HG02973 (cell line): ENCODE measurements at regions not wholly inside any gene's neighbourhood (a gene's known extent, or its start where the extent isn't known, plus 50 kb on each side); places are given as distances from the start of the nearest gene placed in this dataset.
"Not testable (repeated sequence)": the region's sequence is repeated elsewhere in the genome, so short reads cannot be mapped to it uniquely, and the experiment has no call there.

Experiments
- ATAC-seq: cut with Tn5 transposase; IDR thresholded peaks from one replicate; pipeline ENCODE4 v1.9.1; 2021; ENCODE audit warnings: moderate library complexity; ENCODE audit not compliant: unreplicated experiment

DNA sequence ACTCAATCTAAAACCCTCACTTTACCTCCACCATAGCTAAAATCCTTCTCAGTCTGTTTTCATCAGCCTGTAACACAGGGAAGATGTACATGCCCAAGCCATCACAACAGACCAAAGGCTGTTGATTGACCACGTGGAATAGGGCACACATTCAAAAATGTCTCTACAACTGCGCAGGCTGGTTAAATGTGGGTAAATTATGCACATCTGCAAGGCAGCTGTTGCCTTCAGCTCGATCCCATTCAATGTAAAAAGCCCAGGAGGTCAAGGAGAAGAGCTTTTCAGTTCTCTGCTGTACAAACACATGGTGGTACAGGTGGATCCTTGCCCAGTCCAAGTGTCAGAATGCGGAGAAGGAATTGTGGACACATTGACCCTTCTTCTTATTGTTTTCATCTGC is 354.0 kb downstream of the FLRT2 start:
- no peak for ATAC-seq

DNA sequence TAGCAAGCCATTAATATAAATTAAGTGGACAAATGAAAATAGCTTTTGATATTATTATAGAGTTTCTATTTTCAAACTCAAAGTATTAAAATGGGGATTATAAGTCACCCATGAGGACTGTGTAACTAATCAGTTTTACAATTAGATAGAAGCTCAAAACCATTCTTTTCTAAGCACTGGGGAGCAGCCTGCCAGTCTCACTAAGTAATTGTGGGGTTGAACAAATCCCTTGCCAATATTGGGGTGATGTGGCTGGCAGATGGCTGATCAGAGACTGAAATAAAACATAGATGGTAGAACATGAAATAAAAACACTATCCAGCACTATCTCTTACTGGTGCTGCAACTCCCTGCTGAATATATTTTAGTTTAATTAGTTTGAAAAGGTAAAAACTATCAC is 353.2 kb downstream of the FLRT2 start:
- ATAC-seq: no peak

DNA sequence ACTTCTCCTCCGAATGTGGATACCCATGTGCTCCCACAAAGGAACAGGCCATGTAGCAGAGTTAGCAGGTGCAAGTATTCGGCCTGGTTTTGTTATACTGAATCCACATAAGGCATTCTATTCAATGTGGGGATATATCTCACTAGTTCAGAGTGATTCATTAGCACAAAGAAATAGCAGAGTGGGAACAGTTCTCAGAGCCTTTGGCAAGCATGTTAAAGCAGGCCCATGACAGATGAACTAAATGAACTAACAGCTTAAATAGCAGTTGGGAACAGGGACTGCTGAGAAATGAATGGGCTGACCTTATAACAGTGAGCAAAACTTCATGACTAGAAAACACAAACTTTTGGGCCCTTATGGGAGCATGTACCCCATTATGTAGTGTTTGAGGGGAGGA is 352.0 kb downstream of the FLRT2 start:
- no peak for ATAC-seq

DNA sequence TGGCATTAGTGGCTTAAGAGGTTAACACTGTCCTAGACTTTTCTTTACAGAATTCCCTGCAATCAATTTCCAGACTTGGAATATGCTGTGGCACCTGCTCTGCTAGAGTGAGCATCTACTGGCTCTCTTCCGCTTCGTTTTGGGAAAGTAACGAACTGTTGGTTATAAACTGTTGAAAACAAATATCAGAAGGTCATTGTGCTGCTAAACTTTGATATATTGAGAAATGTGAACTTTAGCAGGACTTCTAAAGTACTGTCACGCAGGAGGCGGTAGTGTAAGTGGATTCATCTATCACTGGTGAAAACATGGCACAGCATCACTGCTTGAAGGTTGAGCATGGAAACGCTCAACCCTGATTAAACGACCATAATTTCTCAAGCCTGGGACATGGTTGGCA is 348.9 kb downstream of the FLRT2 start:
- no peak for ATAC-seq

DNA sequence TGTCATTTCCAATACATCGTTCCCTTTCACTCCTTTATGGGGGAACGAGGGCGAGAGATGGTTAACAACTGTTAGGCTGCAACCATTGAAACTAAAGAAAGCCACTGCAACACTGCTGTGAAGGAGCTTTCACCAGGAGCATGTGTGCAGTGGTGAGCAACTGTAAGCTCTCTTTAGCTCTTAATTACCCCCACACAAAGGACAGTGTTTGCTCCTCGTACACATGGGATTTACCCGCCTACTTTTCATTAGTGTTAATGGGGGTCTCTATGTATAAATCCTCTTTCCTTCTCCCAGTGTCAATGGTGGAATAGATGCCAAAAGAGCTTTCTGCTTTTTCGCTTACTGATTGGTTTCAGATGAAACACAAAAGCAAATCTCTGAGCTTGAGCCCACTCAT is 343.1 kb downstream of the FLRT2 start:
- no peak for ATAC-seq

DNA sequence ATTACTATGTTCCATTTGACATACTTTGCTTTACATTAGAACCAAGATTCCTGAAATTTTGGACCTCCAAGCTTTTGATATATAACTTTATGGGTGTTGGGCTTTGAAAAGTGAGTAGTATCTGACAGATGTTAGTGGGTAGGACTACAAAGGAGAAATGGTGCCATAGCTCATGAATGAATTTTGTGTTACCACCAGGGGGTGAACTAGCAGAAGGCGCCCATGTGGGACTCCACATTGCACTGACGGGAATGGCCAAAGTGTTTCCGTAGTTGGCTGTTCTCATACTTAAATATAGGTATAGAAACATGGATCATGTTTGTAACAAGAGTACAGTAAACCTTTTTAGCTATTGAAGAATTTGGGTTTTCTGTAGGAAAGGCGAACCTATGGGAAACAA is 337.5 kb downstream of the FLRT2 start:
- no peak for ATAC-seq

DNA sequence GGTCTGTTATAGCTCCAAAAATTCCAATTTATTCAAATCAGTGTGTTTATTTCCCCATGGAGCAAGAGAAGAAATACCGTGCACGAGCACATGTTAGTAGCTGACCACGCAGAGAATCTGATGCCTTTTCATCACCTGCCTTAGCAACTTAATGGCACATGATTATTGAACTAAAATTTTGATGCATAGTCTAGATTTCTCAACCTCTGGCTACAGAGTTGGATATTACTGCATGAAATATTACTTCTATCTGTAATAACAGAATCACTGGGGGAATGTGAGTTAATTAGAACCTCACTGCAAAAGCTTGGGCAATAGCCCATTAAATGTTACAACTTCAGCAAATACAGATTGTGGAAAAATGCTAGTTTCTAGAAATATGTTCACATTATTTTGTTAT is 335.8 kb downstream of the FLRT2 start:
- ATAC-seq: no peak

DNA sequence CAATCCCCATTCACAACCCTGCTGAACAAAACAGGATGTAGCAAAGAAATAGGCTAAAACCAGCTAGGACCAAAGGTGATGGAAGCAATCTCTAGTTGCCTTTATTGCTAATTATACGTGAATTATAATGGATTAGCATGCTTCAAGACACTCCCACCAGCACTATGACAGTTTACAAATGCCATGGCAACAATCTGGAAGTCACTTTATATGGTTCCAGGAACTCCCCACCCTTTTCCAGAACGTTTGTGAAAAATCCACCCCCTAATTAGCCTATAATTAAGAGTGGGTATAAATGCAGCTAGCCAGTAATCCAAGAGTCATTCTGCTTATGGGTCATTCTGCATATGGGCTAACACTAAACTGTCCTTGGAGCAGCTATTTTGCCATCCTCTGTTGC is 328.7 kb downstream of the FLRT2 start:
- no peak for ATAC-seq

DNA sequence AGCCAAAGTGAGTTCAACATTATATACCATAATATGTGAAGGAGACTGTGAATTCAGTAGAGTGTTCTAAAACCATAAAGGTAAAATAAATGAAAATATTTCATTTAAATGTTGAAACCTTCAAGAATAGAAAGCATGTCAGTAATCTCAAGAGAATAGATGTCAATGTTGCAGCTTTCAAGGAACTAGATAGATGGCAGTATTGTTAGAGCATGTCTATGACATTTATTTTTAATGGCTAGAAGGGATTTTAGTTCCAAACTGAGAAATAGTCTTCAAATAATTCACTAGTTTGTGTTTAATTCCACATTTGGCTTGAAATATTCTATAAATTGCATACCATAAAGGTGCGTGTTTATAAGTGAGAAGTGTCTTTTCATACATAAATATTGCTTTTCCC is 326.5 kb downstream of the FLRT2 start:
- no peak for ATAC-seq

DNA sequence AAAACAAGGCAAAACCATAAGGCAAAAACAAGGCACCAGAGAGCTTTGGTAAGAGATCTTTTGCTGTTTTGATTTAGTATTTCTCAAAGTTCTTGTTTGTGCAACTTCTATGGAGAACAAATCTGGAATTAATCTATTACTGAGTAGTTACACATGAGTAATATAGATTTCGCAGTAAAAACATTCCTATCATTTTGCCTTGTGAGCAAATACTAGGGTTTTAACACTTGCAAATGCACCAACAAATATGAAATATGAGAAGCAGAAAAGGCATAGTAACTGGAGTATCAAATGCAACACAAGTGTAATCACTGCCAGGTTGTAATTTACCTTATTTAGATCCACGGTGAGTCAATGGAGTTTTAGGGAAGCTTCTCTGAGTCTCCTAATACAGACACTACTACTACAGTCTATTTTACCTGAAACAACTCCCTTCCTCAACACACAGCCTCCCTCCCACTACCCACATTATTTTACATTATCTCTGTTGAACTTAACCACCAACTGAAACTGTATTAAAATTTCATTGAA is 324.1 kb downstream of the FLRT2 start:
- ATAC-seq: no peak

DNA sequence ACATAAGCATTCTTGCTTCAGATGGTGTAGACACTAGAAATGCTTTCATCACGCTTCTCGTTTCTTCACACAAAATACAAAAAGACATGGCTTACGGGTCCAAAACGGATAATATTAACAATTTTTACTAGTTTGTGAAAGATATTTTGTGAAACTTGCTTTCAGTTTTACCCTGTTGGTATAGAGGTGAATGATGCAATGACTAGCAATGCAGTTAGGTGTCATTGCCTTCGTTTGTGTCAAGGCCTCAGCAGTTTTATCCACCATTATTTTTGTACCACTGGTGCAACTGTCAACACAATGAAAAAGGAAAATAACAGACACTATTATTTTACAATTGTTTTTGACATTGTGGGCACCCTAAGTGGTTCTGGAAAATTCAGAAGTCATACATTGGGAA is 323.0 kb downstream of the FLRT2 start:
- ATAC-seq: no peak

DNA sequence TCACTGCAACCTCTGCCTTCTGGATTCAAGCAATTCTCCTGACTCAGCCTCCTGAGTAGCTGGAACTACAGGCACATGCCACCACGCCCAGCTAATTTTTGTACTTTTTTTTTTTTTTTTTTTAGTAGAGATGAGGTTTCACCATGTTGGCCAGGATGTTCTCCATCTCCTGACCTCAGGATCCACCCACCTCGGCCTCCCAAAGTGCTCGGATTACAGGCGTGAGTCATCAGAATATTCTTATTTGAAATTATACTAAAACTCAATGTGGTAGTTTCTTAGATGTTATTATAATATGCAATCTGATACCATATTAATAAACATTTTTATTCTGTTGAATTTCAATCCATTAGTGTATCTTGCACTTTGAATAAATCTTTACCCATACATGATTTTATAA is 322.2 kb downstream of the FLRT2 start:
- ATAC-seq: not testable (repeated sequence)

DNA sequence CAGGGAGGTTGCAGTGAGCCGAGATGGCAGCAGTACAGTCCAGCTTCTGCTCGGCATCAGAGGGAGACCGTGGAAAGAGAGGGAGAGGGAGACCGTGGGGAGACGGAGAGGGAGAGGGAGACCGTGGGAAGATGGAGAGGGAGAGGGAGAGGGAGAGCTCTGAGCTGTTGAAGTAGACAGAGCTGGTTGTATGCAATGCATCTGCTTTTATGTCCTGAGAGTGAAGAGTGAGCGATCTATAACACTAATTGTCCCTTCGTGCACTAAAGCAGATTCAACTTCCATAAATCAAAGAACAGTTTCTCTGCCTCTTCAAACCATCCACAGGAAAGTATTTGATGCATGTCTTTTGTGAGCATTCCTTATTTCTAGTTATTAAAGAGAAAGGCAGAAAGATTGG is 300.6 kb downstream of the FLRT2 start:
- ATAC-seq: not testable (repeated sequence)

DNA sequence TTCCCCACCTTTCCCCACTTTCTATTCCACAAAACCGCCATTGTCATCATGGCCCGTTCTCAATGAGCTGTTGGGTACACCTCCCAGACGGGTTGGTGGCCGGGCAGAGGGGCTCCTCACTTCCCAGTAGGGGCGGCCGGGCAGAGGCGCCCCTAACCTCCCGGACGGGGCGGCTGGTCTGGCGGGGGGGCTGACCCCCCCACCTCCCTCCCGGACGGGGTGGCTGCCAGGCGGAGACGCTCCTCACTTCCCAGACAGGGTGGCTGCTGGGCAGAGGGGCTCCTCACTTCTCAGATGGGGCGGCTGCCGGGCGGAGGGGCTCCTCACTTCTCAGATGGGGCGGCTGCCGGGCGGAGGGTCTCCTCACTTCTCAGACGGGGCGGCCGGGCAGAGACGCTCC is 299.7 kb downstream of the FLRT2 start:
- ATAC-seq: not testable (repeated sequence)

DNA sequence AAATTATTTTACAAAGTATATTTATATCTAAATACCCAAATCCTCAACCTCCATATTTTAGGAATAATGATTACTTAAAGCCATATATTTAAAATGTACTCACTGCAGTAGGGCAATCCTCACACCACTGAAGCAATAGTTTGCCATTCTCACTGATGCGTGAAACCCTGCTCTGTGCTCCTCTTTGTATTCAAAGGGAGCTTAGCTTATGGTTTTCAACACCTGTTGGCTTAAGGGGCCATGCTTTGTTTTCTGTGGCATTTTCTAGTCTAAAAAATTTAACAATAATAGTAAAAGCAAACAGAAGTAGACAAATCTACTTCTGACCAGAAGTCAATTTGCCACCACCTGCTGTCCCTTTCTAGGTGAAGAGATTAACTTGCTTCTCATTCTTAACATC is 294.6 kb downstream of the FLRT2 start:
- no peak for ATAC-seq

DNA sequence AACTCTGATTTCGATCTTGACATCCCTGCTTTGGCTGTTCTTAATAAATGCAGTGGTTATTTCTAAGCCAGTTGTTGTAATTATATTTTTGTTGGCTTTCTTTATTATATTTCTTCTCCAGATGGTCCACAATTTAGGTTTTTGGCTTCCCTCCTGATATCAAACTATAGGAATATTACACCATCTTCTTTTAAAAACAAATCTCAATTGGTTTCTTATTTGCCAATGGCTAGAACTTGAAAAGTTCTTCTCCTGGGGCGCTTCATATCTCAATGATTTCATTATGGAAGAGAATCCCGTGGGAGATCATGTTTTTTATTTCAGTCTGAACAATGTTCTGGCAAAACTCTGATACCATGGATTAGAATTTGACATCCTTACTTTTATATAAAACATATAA is 292.3 kb downstream of the FLRT2 start:
- no peak for ATAC-seq

DNA sequence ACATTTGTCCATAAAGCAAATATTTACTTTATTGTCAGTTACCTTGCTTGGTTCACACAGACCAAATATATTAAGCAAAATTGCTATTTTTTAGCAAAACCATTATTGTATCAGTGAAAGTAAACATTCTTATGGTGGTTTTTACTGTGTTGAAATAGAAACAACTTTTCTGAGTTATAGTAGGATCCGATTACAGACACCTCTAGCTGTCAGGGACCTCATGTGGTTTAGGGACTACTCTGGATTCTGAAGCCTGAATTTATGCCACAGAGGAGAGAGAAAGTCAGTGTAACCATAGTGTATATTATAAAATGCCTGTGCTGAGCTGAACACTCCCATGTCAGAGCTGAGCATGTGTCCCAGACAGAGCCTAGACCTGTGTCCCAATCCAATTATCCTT is 287.5 kb downstream of the FLRT2 start:
- no peak for ATAC-seq

DNA sequence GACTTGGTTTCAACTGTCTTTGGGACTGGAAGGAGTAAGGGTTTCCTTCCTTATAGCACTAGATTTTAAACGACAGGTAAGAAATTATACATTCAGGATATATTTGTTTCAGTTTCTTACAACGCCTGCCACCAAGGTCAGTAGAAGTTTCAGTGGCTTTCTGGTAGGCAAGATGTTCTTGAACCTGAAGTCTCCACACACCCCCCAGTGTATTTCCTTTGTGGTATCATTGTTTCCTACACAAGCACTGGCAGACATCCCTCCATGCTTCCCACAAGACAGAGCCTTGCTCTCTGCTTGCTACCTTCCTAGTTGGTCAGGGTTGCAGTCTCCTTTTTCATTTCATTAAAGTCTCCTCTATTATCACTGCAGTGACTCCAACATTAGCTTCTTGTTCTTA is 283.1 kb downstream of the FLRT2 start:
- no peak for ATAC-seq

DNA sequence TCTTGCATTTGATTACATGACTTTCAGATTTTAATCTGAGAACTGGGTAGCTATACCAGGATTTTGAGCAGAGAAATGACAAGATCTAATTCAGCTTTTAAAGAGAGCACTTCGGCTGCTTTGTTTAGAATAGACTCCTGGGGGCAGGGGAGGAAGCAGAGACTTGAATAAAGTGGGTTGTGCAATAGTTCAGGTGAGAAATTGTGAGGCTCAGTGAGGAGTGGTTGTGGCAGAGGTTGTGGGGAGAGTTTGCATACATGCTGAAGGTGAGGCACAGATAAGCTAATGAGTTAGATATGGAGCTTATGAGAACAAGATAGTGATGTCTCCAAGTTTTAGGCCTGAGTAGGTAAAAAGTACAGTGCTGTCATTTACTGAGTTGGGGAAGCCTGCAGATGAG is 281.4 kb downstream of the FLRT2 start:
- ATAC-seq: no peak

DNA sequence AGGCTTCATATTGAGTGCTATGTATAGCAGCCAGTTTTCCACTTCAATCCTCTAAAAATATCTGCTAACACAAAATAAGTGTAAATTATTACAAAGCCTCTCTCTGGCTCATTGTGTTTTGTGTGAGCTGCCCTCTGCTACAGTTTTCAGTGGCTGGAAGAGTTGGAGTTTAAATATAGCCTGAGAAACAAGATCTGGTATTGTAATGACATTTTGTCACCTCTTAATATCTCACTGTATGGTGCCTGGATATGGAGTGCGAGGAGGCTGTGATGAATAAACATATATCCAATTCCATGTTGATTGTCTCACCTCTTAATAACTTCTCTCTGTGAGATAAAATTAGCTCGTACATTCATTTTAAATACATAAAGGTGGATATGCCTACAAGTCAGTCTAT is 269.7 kb downstream of the FLRT2 start:
- ATAC-seq: no peak

DNA sequence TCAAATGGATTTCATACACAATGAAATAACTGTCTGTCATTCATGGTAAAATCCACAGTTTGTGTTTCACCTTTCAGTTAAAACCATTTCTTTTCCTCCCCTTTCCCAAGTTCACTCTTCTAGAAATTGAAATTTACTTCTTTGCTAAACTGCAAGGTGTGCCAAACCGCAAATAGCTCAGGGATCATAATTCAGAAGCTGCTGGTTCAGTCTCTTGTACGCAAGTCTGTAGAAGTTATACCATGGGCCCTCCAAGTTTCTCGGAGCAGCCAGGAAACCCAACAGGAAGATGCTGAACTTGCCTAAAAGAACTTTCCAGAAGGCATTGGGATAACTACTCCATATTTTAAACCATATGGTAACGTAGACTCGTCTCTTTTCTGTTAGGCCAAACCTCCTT is 268.9 kb downstream of the FLRT2 start:
- no peak for ATAC-seq

DNA sequence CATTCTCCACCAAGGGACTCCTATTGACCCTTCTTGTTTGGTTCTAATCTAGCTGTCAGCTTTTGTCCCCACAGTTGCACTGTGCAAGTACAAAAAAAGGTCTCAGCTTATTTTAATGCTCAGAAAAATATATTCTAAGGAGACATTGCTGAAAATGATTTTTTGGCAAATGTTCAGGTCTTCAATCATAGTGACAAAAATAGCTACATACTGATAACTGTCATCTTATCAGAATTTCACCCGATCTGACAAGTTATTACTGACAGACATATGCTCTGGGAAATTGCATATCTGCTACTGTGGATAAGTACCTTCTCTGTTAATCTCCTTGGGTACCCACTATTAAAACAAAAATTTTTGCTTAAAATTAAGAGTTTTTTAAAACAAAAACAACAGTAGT is 263.6 kb downstream of the FLRT2 start:
- ATAC-seq: no peak

DNA sequence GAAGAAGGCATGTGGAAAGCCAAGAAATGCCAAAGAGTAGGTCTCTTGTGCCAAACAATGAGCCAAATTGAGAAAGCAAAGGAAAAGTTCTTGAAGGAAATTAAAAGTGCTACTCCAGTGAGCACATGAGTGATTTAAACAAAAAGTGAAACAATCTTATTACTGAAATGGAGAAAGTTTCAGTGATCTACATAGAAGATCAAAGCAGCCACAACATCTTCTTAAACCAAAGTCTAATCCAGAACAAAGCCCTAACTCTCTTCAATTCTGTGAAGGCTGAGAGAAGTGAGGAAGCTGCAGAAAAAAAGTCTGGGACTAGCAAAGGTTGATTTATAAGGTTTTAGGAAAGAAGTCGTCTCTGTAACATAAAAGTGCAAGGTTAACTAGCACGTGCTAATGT is 259.6 kb downstream of the FLRT2 start:
- ATAC-seq: no peak
